HepG2 (cell line): ENCODE measurements at regions not wholly inside any gene's neighbourhood (a gene's known extent, or its start where the extent isn't known, plus 50 kb on each side); places are given as distances from the start of the nearest gene placed in this dataset.

Source experiments
- ATAC-seq: fragments of 200-7000 bp; cut with Tn5 transposase; 3 replicates; pipeline ENCODE4 v1.9.1; 2020; ENCODE audit warnings: mild to moderate bottlenecking, moderate library complexity
- BruUV-seq: library from RNA; stranded (reverse); fragments of 400-500 nt; replicated peaks from 2 replicates; lab custom pipeline; 2021; lab: Mats Ljungman, UMichigan
- CTCF ChIA-PET: fragments of 300-600 bp; formaldehyde crosslinking; extraction: SDS; loops from one replicate; lab custom pipeline; 2021; ENCODE audit warnings: low total read pairs, inconsistent platforms, low intra/inter-chr PET ratio; lab: Yijun Ruan, JAX
- POLR2A ChIA-PET: fragments of 350-600 bp; sonication (Branson Sonifier 250); formaldehyde crosslinking; loops from one replicate; lab custom pipeline; 2020; ENCODE audit warnings: antibody characterized with exemption, inconsistent platforms; lab: Yijun Ruan, JAX
- DNase-seq: peaks from one replicate; pipeline ENCODE4 v3.0.0-alpha.2; 2015; ENCODE audit warnings: low spot score
- FAIRE-seq: peaks from 3 replicates; lab custom pipeline; 2011; peaks lifted over from hg19 to GRCh38; lab: Jason Lieb, UNC
- H2AFZ ChIP-seq: one replicate; pipeline ENCODE4 v1.6.1; 2011; ENCODE audit warnings: low read length, inconsistent platforms
- H3K27ac ChIP-seq: fragments of 300-600 bp; 3 replicates; pipeline ENCODE4 v1.8.0; 2011; ENCODE audit warnings: mixed run types, mild to moderate bottlenecking, mixed read lengths, low read length, inconsistent platforms; ENCODE audit not compliant: insufficient read depth; ENCODE audit errors: extremely low read length
- H3K27me3 ChIP-seq, 2 experiments: fragments of 200-600 bp in 1 of 2; 2 replicates in 1 of 2; 3 replicates in 1 of 2; pipeline versions ENCODE4 v1.6.0 to v1.8.0; 2011; ENCODE audit warnings: low read length in 2 of 2, mild to moderate bottlenecking in 2 of 2, moderate library complexity in 2 of 2, inconsistent platforms in 1 of 2; ENCODE audit not compliant: insufficient read depth in 2 of 2, control insufficient read depth in 1 of 2
- H3K36me3 ChIP-seq, 2 experiments: fragments of 200-600 bp in 1 of 2; replicated peaks in 1 of 2; 2 replicates in 1 of 2; 3 replicates in 1 of 2; pipeline versions ENCODE4 v1.5.1 to v1.8.0; 2011; ENCODE audit warnings: low read length in 2 of 2, inconsistent platforms in 1 of 2; ENCODE audit not compliant: insufficient read depth in 2 of 2, control insufficient read depth in 1 of 2
- H3K4me1 ChIP-seq: 2 replicates; pipeline ENCODE4 v1.5.1; 2012; ENCODE audit warnings: low read length, inconsistent platforms; ENCODE audit not compliant: insufficient read depth
- H3K4me2 ChIP-seq: 2 replicates; pipeline ENCODE4 v1.6.0; 2011; ENCODE audit warnings: low read depth, low read length, inconsistent platforms
- H3K4me3 ChIP-seq, 3 experiments: fragments of 200-600 bp in 1 of 3; sonication (generic), shearing (Covaris generic) in 1 of 3; replicated peaks in 1 of 3; 2 replicates each; pipeline ENCODE4 v1.5.1; 2011 to 2016; ENCODE audit warnings: low read length in 3 of 3, inconsistent platforms in 2 of 3, low read depth in 2 of 3, mild to moderate bottlenecking in 2 of 3, control low read depth in 1 of 3, mixed read lengths in 1 of 3; ENCODE audit not compliant: insufficient read depth in 1 of 3
- H3K79me2 ChIP-seq: one replicate; pipeline ENCODE4 v1.6.1; 2011; ENCODE audit warnings: low read length, inconsistent platforms; ENCODE audit not compliant: insufficient read depth
- H3K9ac ChIP-seq: 2 replicates; pipeline ENCODE4 v1.6.0; 2011; ENCODE audit warnings: mild to moderate bottlenecking, low read depth, low read length, inconsistent platforms; ENCODE audit not compliant: insufficient read depth
- H3K9me3 ChIP-seq: 2 replicates; pipeline ENCODE4 v1.5.1; 2012; ENCODE audit warnings: mild to moderate bottlenecking, low read length
- H4K20me1 ChIP-seq: 2 replicates; pipeline ENCODE4 v1.6.0; 2011; ENCODE audit warnings: inconsistent platforms, mild to moderate bottlenecking, low read length, moderate library complexity; ENCODE audit not compliant: insufficient read depth
- CBFB ChIP-seq: sonication (generic); formaldehyde crosslinking; IDR thresholded peaks from 2 replicates; pipeline ENCODE4 v1.4.0; 2020; ENCODE audit warnings: missing genetic modification reagents
- CC2D1A ChIP-seq: sonication (generic); formaldehyde crosslinking; IDR thresholded peaks from 2 replicates; pipeline ENCODE4 v1.8.1; 2023; ENCODE audit warnings: mild to moderate bottlenecking, missing genetic modification reagents
- CENPBD1 ChIP-seq: sonication (generic); formaldehyde crosslinking; IDR thresholded peaks from 2 replicates; pipeline ENCODE4 v1.8.0; 2022; ENCODE audit warnings: missing genetic modification reagents, low read depth, mild to moderate bottlenecking, borderline replicate concordance
- HOXA5 ChIP-seq: sonication (generic); formaldehyde crosslinking; IDR thresholded peaks from 2 replicates; pipeline ENCODE4 v1.4.0; 2020; ENCODE audit warnings: missing genetic modification reagents
- HOXA7 ChIP-seq: sonication (generic); formaldehyde crosslinking; IDR thresholded peaks from 2 replicates; pipeline ENCODE4 v1.8.1; 2022; ENCODE audit warnings: mild to moderate bottlenecking, missing genetic modification reagents, moderate library complexity
- KMT2B ChIP-seq: IDR thresholded peaks from 2 replicates; pipeline ENCODE4 v1.6.1; 2016; ENCODE audit warnings: missing genetic modification reagents, missing compliant biosample characterization
- RNF219 ChIP-seq: sonication (generic); formaldehyde crosslinking; IDR thresholded peaks from 2 replicates; pipeline ENCODE4 v1.5.0; 2020; ENCODE audit warnings: mild to moderate bottlenecking, missing genetic modification reagents
- SMARCC2 ChIP-seq: fragments of 450-650 bp; IDR thresholded peaks from 2 replicates; pipeline ENCODE4 v1.6.1; 2017; ENCODE audit warnings: antibody characterized with exemption, mild to moderate bottlenecking
- SP140L ChIP-seq: sonication (generic); formaldehyde crosslinking; IDR thresholded peaks from 2 replicates; pipeline ENCODE4 v1.4.0; 2020; ENCODE audit warnings: missing genetic modification reagents, borderline replicate concordance
- SRSF9 ChIP-seq: fragments of 200-400 bp; formaldehyde crosslinking; IDR thresholded peaks from 2 replicates; pipeline ENCODE4 v1.6.1; 2018; ENCODE audit warnings: borderline replicate concordance, mild to moderate bottlenecking, low read depth, low read length; ENCODE audit not compliant: insufficient read depth, poor library complexity, severe bottlenecking
- STAG1 ChIP-seq: sonication (generic); formaldehyde crosslinking; IDR thresholded peaks from 2 replicates; pipeline ENCODE4 v1.4.0; 2020; ENCODE audit warnings: missing genetic modification reagents
- TOE1 ChIP-seq: sonication (generic); formaldehyde crosslinking; IDR thresholded peaks from 2 replicates; pipeline ENCODE4 v1.4.0; 2020; ENCODE audit warnings: mild to moderate bottlenecking, missing genetic modification reagents
- YEATS2 ChIP-seq: sonication (generic); formaldehyde crosslinking; IDR thresholded peaks from 2 replicates; pipeline ENCODE4 v1.4.0; 2020; ENCODE audit warnings: missing genetic modification reagents, borderline replicate concordance
- ZNF501 ChIP-seq: sonication (generic); formaldehyde crosslinking; IDR thresholded peaks from 2 replicates; pipeline ENCODE4 v1.5.1; 2020; ENCODE audit warnings: mild to moderate bottlenecking, moderate library complexity, missing genetic modification reagents
- ZNF607 ChIP-seq: sonication (generic); formaldehyde crosslinking; IDR thresholded peaks from 2 replicates; pipeline ENCODE4 v1.5.1; 2020; ENCODE audit warnings: missing genetic modification reagents, mild to moderate bottlenecking, borderline replicate concordance
- ZNF737 ChIP-seq: sonication (generic); formaldehyde crosslinking; IDR thresholded peaks from 2 replicates; pipeline ENCODE4 v1.5.0; 2020; ENCODE audit warnings: missing genetic modification reagents, mild to moderate bottlenecking, borderline replicate concordance
- ZNF780A ChIP-seq: sonication (generic); formaldehyde crosslinking; IDR thresholded peaks from 2 replicates; pipeline ENCODE4 v1.8.0; 2022; ENCODE audit warnings: mild to moderate bottlenecking, missing genetic modification reagents, moderate library complexity
- ZNF850 ChIP-seq: sonication (generic); formaldehyde crosslinking; conservative IDR thresholded peaks from 2 replicates; pipeline ENCODE4 v1.9.0; 2021; ENCODE audit warnings: mild to moderate bottlenecking, missing genetic modification reagents
- WGBS: methylation state at CpG from one replicate; pipeline ENCODE4 v1.1.6; 2017; ENCODE audit warnings: low lambda C conversion rate; 5-methylcytosine and 5-hydroxymethylcytosine counted together
- in situ Hi-C: cut with HindIII; loops from 2 replicates; pipeline ENCODE4 v1.10.0; 2017; ENCODE audit warnings: low pct_unique_long_range_greater_than_20kb; ENCODE audit not compliant: extremely low pct_ligation_motif_present
- intact Hi-C: fragments of 100-400 bp; cut with micrococcal nuclease; formaldehyde crosslinking; loops from one replicate; pipeline ENCODE4 v1.10.0; 2022; ENCODE audit not compliant: unreplicated experiment

GRCh38 chr5:86861512-86861911 is 243.8 kb downstream of the COX7C start:
- H4K20me1 ChIP-seq = no peaks in the 10 kb centered on the region
- no peak for TF ChIP-seq STAG1 (CRISPR knock-in tag)
- TF ChIP-seq KMT2B = no peak
- TF ChIP-seq CBFB = no peak
- no peak for TF ChIP-seq SP140L (CRISPR knock-in tag)
- no peak for TF ChIP-seq CC2D1A
- TF ChIP-seq HOXA7 (CRISPR knock-in tag) = no peak
- no peak for TF ChIP-seq YEATS2
- TF ChIP-seq SMARCC2 = no peak
- TF ChIP-seq TOE1 (CRISPR knock-in tag) = no peak
- TF ChIP-seq ZNF850 (CRISPR knock-in tag) = no peak
- no peak for TF ChIP-seq SRSF9
- no peak for TF ChIP-seq ZNF780A
- TF ChIP-seq CENPBD1 (CRISPR knock-in tag) = no peak
- no peak for TF ChIP-seq ZNF607 (CRISPR knock-in tag)
- TF ChIP-seq ZNF501 = no peak
- TF ChIP-seq RNF219 (CRISPR knock-in tag) = no peak
- TF ChIP-seq ZNF737 (CRISPR knock-in tag) = no peak
- TF ChIP-seq HOXA5 (CRISPR knock-in tag) = no peak
- no peak for FAIRE-seq
- H3K9me3 ChIP-seq = no peaks in the 10 kb centered on the region
- intact Hi-C loops (no loop called here), in situ Hi-C loops (no loop called here)
- no peak overlapping the region for H2AFZ ChIP-seq
- no peaks in the 10 kb centered on the region for H3K36me3 ChIP-seq
- no peak overlapping the region for H3K4me2 ChIP-seq
- ATAC-seq = peak; percentile 86
- no peaks in the 10 kb centered on the region for H3K4me1 ChIP-seq
- no peaks in the 10 kb centered on the region for H3K27me3 ChIP-seq
- ChIA-PET CTCF (no interaction called here), POLR2A (no interaction called here)
- no peaks in the 10 kb centered on the region for H3K79me2 ChIP-seq
- DNase-seq = no peak
- WGBS = 0% methylated on average over 2 of the region's 2 CpGs
- H3K27ac ChIP-seq = no peak overlapping the region
- no peak overlapping the region for H3K9ac ChIP-seq
- no peak overlapping the region for H3K4me3 ChIP-seq
- BruUV-seq = no TSS peak
